Endothelial cell (in vitro differentiated cells): ENCODE measurements at regions not wholly inside any gene's neighbourhood (a gene's known extent, or its start where the extent isn't known, plus 50 kb on each side); places are given as distances from the start of the nearest gene placed in this dataset.

ENCODE experiments used
- DNase-seq: peaks from one replicate; pipeline ENCODE4 v3.0.0; 2021; ENCODE audit warnings: low spot score
- H3K27ac Mint-ChIP-seq: one replicate; pipeline ENCODE4 v1.8.0; 2021; ENCODE audit warnings: mixed read lengths, inconsistent platforms; ENCODE audit not compliant: unreplicated experiment
- H3K27me3 Mint-ChIP-seq: one replicate; pipeline ENCODE4 v1.8.0; 2021; ENCODE audit warnings: mild to moderate bottlenecking, moderate library complexity, mixed read lengths, inconsistent platforms; ENCODE audit not compliant: unreplicated experiment
- H3K36me3 Mint-ChIP-seq: one replicate; pipeline ENCODE4 v1.8.0; 2021; ENCODE audit warnings: mild to moderate bottlenecking, low read depth, mixed read lengths, inconsistent platforms; ENCODE audit not compliant: unreplicated experiment
- H3K4me1 Mint-ChIP-seq: one replicate; pipeline ENCODE4 v1.8.0; 2021; ENCODE audit warnings: mild to moderate bottlenecking, mixed read lengths, inconsistent platforms; ENCODE audit not compliant: unreplicated experiment
- H3K4me3 Mint-ChIP-seq: one replicate; pipeline ENCODE4 v1.8.0; 2021; ENCODE audit warnings: mild to moderate bottlenecking, mixed read lengths, inconsistent platforms; ENCODE audit not compliant: unreplicated experiment
- H3K9me3 Mint-ChIP-seq: one replicate; pipeline ENCODE4 v1.8.0; 2021; ENCODE audit warnings: mixed read lengths, inconsistent platforms; ENCODE audit not compliant: unreplicated experiment
- TF ChIP-seq, protein P1 (sequence below): fragments of 200-600 bp; sonication (generic); IDR thresholded peaks from one replicate; pipeline ENCODE4 v1.5.0; 2021; ENCODE audit warnings: antibody characterized with exemption; ENCODE audit not compliant: unreplicated experiment

DNA sequence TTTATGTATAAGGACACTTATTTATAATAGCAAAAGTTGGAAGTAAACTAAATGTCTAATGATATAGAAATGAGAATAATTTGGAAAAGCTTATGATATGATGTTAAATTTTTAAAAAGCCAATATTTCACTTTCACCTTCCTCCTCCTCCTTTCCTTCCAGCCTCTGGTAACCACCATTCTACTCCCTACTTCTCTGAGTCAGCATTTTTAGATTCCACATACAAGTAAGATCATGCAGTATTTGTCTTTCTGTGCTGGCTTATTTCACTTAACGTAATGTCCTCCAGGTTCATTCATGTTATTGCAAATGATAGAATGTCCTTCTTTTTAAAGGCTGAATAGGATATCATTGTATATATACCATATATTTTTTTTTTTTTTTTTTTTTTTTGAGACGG, 180.2 kb downstream of the RNF144B start:
- TF ChIP-seq, protein P1, sequence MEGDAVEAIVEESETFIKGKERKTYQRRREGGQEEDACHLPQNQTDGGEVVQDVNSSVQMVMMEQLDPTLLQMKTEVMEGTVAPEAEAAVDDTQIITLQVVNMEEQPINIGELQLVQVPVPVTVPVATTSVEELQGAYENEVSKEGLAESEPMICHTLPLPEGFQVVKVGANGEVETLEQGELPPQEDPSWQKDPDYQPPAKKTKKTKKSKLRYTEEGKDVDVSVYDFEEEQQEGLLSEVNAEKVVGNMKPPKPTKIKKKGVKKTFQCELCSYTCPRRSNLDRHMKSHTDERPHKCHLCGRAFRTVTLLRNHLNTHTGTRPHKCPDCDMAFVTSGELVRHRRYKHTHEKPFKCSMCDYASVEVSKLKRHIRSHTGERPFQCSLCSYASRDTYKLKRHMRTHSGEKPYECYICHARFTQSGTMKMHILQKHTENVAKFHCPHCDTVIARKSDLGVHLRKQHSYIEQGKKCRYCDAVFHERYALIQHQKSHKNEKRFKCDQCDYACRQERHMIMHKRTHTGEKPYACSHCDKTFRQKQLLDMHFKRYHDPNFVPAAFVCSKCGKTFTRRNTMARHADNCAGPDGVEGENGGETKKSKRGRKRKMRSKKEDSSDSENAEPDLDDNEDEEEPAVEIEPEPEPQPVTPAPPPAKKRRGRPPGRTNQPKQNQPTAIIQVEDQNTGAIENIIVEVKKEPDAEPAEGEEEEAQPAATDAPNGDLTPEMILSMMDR = no peak
- Mint-ChIP-seq H3K36me3 (no peaks in the 10 kb centered on the region), H3K27ac (no peak overlapping the region), H3K9me3 (no peaks in the 10 kb centered on the region), H3K27me3 (no peaks in the 10 kb centered on the region), H3K4me3 (no peak overlapping the region), H3K4me1 (no peaks in the 10 kb centered on the region)
- DNase-seq = no peak

DNA sequence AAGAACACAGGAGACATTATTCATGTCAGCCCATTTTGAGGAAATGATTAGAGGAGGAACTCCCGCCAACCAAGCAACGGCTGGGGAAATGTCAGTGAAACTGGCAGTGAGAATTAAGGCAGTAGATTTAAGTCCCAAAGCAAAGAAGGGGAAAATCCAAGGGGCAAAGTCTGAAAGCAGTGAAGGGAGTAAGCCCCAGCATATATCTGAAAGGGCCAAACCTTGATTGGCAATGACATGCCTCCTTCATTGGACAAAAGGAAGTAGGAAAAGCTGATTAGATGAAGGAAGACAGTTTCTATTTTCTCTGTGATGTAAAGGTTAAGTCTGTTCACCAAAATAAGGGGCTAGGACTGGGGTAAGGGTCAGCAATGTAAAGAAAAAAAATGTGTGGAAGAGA, 190.3 kb downstream of the RNF144B start:
- Mint-ChIP-seq H3K27me3 (peaks cover 2% of the 10 kb centered on the region), H3K4me3 (no peak overlapping the region), H3K4me1 (no peaks in the 10 kb centered on the region), H3K27ac (no peak overlapping the region), H3K36me3 (no peaks in the 10 kb centered on the region), H3K9me3 (no peaks in the 10 kb centered on the region)
- DNase-seq = no peak
- TF ChIP-seq, protein P1 = no peak

DNA sequence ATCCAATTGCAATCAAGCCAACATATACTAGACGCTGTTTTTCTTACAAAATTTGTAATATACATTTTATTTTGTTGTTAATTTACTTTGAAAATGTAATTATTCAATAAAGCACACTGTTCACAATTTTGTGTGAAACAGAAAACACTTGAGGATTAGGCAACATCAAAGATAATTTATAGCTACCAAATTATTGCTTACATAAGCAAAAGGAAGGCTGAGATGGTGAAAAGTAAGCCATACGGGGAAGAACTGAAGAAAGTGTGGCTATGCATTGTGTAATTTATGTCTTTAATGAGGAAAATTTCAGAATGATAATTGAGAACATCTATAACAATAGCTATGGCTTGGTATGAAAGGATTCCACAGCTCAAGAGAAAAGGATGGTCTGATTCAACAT, 192.0 kb downstream of the RNF144B start:
- Mint-ChIP-seq H3K4me1 (no peaks in the 10 kb centered on the region), H3K36me3 (no peaks in the 10 kb centered on the region), H3K27ac (no peak overlapping the region), H3K4me3 (no peak overlapping the region), H3K27me3 (peaks cover 2% of the 10 kb centered on the region), H3K9me3 (no peaks in the 10 kb centered on the region)
- no peak for DNase-seq
- TF ChIP-seq, protein P1 = no peak

DNA sequence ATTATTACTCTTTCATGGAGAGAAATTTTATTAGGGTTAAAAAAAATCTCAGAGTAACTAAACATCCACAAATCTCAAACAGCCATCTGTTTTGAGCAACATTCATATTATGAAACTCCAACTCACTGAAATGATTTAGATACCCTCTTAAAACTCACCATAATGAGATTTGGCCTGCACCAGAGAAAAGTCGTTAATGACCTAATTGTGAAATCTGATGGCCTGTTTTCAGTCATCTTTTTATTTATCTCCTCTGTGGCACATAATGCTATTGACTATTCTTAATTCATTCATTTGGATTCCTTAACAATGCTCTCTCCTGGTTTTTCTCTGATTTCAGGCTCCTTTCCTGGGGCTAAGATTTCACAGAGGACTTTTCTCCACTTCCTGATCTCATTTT, 192.7 kb downstream of the RNF144B start:
- no peak for DNase-seq
- Mint-ChIP-seq H3K9me3 (no peaks in the 10 kb centered on the region), H3K4me3 (no peak overlapping the region), H3K27me3 (peaks cover 2% of the 10 kb centered on the region), H3K4me1 (no peaks in the 10 kb centered on the region), H3K36me3 (no peaks in the 10 kb centered on the region), H3K27ac (no peak overlapping the region)
- TF ChIP-seq, protein P1 = no peak

GRCh38 chr6:18584372-18584771, 197.2 kb downstream of the RNF144B start:
- no peak for DNase-seq
- Mint-ChIP-seq H3K36me3 (no peaks in the 10 kb centered on the region), H3K4me1 (peaks cover 3% of the 10 kb centered on the region), H3K27ac (no peak overlapping the region), H3K27me3 (no peaks in the 10 kb centered on the region), H3K9me3 (no peaks in the 10 kb centered on the region), H3K4me3 (no peak overlapping the region)
- TF ChIP-seq, protein P1 = no peak
